HG03439 (cell line): ENCODE measurements at regions not wholly inside any gene's neighbourhood (a gene's known extent, or its start where the extent isn't known, plus 50 kb on each side); places are given as distances from the start of the nearest gene placed in this dataset.

Experiments
- ATAC-seq: cut with Tn5 transposase; IDR thresholded peaks from one replicate; pipeline ENCODE4 v1.9.1; 2021; ENCODE audit warnings: mild to moderate bottlenecking, moderate library complexity; ENCODE audit not compliant: unreplicated experiment

- ATAC-seq, result no peak
Observed at GRCh38 chr2:120598416-120598815, 137.3 kb upstream of the GLI2 start.

DNA sequence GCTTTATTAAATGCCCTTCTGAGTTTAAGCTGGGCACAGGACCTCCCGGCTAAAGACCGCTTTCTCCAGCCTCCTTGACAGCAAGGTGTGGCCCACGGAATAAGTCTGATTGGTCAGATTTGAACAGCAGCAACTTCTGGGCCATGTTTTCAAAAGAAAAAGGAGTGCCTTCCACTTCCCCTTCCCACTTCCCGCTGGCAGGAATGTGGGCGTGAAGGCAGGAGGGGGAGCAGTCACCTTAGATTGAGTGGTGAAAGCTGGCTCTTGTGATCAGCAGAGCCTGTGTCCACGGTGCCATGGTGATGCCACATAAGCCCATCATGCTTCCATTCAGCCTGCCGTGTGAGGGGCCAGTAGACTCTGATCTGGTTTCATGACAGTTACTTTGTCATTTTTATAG, 136.6 kb upstream of the GLI2 start:
- no peak for ATAC-seq

DNA sequence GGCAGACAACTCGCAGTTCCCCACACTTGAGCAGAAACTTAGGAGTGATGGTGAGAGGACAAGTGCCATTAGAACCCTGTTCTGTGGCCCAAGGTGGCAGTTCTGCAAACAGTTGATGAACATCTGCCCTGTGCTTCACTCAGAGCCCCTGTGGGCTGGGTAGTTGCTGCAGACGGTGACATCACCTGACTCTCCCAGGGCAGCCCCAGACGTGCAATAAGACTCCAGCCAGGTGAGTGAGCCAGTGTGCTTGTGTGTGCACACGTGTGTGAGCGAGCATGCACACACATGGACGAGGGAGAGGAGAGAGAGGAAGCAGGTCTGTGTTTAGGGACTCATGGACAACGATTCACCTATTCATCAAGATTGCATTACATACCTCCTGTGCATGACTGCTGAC, 136.0 kb upstream of the GLI2 start:
- no peak for ATAC-seq

GRCh38 chr2:120600335-120600734, 135.3 kb upstream of the GLI2 start:
- no peak for ATAC-seq

- no peak for ATAC-seq
Observed at GRCh38 chr2:120600786-120601185, 134.9 kb upstream of the GLI2 start.

DNA sequence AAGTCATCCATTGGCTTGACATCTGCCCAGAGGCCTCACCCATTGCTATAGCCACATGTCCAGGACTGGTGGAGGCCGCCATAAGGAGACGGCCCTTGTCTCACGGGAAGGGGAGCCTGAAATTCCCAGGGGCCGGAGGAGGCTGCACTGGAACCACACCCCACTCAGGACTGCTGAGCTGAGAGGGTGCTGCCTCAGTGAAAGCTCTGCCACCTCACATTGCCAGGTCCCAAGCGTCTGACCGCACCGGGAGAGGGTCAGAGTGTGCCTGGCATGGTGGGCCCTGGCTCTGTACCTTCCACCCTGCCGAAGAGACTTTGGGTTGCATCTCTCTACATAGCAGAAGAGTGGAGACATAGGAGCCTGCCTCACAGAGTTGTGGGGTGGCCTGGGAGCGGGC, 134.1 kb upstream of the GLI2 start:
- no peak for ATAC-seq

DNA sequence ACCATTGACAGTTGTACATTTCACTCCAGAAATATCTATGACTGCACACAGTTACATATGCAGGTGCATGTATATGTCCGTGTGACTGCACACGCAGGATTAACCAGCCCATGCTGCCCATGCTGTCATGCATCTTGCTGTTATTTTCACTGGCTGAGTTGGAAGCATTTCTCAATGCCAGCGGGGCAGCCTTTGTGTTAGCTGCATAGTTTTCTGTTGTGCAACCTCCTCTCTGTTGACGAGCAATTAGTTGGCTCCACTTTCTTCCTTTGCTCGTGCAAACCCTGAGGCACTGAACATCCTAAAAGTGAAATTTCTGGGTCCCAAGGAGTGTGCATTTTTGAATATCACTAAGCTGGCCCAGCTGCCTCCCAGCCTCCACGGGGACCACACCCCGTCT, 133.4 kb upstream of the GLI2 start:
- ATAC-seq, result no peak

GRCh38 chr2:120604767-120605166, 130.9 kb upstream of the GLI2 start:
- ATAC-seq, result no peak

- no peak for ATAC-seq
Observed at GRCh38 chr2:120605231-120605935, 130.3 kb upstream of the GLI2 start.

- ATAC-seq, result no peak
Observed at GRCh38 chr2:120606280-120606679, 129.4 kb upstream of the GLI2 start.

- no peak for ATAC-seq
Observed at GRCh38 chr2:120606931-120607330, 128.7 kb upstream of the GLI2 start.

GRCh38 chr2:120607506-120607905, 128.2 kb upstream of the GLI2 start:
- no peak for ATAC-seq

GRCh38 chr2:120607996-120608395, 127.7 kb upstream of the GLI2 start:
- ATAC-seq, result no peak

- no peak for ATAC-seq
Observed at GRCh38 chr2:120609826-120610395, 125.8 kb upstream of the GLI2 start.

DNA sequence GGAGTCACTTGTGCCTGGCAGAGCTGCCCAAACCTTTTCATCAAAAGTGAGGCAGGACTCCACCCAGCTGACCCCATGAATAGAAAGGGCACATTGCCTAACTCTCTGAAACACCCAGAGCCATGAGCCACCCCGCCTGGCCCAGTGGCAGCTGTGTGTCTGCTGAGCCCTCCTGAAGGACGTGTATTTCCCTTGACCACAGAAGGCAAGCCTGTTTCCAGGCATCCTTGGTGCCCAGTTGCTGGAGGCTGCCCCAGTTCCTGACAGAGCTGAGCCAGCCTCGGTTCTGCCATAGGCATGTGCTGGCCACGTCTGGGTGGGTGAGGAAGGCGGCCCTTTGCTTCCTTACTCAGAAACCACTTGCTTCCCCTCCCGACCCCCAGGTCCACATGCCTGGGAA, 124.7 kb upstream of the GLI2 start:
- no peak for ATAC-seq

DNA sequence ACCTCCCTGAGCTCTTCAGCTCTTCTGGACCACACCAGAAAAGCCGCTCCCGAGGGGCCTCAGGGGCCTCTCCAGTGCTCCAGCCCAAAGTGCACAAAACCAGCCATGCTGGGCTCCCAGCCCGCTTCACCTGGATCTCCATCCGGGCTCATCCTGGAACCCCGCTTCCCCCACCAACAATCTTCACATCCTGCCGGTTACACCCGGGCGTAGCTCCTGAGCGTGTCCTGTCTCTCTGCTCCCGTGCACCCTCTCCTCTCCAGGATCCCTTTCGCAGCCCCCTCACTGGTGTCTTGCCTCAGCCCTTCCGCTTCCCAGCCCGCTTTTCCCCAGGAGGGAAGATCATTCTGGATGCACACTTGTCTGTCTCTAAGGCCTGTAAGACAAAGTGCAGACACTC, 123.7 kb upstream of the GLI2 start:
- no peak for ATAC-seq

DNA sequence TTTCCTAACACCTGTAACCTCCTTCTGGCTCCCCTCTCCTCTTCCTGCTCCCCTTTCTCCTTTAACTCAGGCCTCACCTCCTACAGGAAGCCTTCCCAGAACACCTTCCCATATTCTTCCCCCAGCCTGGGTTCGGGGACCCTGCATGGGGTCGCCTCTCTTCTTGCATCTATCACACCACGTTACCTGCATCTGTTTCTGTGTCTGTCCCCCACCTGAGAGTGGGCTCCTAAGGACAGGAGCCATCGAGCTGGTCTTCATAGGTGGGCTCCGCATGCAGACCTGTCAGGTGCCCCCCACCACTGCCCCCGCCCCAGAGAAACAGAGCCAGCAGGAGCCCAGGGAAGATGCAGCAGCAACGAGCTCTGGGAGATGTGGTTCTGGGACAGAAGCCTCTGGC, 123.2 kb upstream of the GLI2 start:
- no peak for ATAC-seq

DNA sequence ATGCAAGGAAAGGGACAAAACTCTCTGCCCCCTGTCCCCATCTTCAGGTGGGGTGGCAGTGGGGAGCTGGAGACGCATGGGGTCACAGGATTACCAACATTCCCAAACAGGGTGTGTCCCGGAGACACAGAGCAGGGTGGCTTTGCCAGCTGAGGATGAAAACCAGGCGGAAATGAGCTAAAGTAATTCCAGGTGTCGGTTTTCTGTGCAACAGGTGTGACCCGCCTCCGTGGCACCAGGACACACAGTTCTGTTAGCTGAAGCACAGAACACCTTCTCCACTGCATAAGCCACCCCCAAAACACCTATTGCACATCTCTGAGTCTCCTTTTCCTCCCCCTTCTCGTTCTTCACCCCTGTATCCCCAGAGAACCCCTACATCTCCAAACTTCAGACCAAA, 122.7 kb upstream of the GLI2 start:
- no peak for ATAC-seq

GRCh38 chr2:120613742-120614571, 121.7 kb upstream of the GLI2 start:
- no peak for ATAC-seq

- ATAC-seq, result no peak
Observed at GRCh38 chr2:120614901-120615300, 120.8 kb upstream of the GLI2 start.

DNA sequence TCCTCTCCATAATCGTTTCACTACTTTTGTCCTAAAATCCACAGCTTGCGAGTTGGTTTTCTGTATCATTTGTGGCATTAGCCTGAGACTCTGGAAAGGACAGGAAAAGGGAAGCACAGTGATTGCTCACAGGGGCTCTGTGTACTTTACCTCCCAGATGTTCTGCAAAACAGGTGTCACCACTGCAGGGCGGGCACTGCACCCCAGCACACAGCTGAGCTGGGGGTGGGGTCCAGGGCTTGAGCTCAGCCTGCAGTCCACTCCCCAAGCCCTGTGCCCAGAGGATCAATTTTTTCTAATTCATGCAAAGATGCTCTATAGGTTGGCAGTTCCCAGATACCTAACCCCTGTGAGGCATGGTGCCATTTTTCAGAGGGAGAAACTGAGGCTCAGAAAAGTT, 119.4 kb upstream of the GLI2 start:
- no peak for ATAC-seq

- no peak for ATAC-seq
Observed at GRCh38 chr2:120617055-120617454, 118.6 kb upstream of the GLI2 start.
